ENCODE measurements at regions not wholly inside any gene's neighbourhood (a gene's known extent, or its start where the extent isn't known, plus 50 kb on each side); places are given as distances from the start of the nearest gene placed in this dataset.
"Not testable (repeated sequence)": the region's sequence is repeated elsewhere in the genome, so short reads cannot be mapped to it uniquely, and the experiment has no call there.

GRCh38 chr5:101316401-101316800 is 413.3 kb upstream of the ST8SIA4 start:
- DNase-seq, result not testable (repeated sequence)

GRCh38 chr5:101306391-101307137 is 403.5 kb upstream of the ST8SIA4 start:
- no peak for DNase-seq

- no peak for DNase-seq
These were observed 393.4 kb upstream of the ST8SIA4 start for GRCh38 chr5:101296477-101296876.

- DNase-seq, result no peak
These were observed 389.1 kb upstream of the ST8SIA4 start for GRCh38 chr5:101292199-101292598.

- DNase-seq, result not testable (repeated sequence)
These were observed 387.7 kb upstream of the ST8SIA4 start for GRCh38 chr5:101290761-101291160.

- DNase-seq, result no peak
These were observed 385.6 kb upstream of the ST8SIA4 start for GRCh38 chr5:101288633-101289032.

- DNase-seq, result no peak
These were observed 381.8 kb upstream of the ST8SIA4 start for GRCh38 chr5:101284736-101285375.

GRCh38 chr5:101283938-101284337 is 380.9 kb upstream of the ST8SIA4 start:
- DNase-seq, result not testable (repeated sequence)

- no peak for DNase-seq
These were observed 375.8 kb upstream of the ST8SIA4 start for GRCh38 chr5:101278917-101279316.

- DNase-seq, result peak; percentile 51
These were observed 375.1 kb upstream of the ST8SIA4 start for GRCh38 chr5:101278011-101278687.

GRCh38 chr5:101271945-101272344 is 368.9 kb upstream of the ST8SIA4 start:
- DNase-seq, result no peak

- DNase-seq, result no peak
These were observed 368.3 kb upstream of the ST8SIA4 start for GRCh38 chr5:101271416-101271815.

- no peak for DNase-seq
These were observed 357.8 kb upstream of the ST8SIA4 start for GRCh38 chr5:101260857-101261256.

- DNase-seq, result no peak
These were observed 350.0 kb upstream of the ST8SIA4 start for GRCh38 chr5:101253096-101253495.

GRCh38 chr5:101244621-101245020 is 341.5 kb upstream of the ST8SIA4 start:
- peak; percentile 29 for DNase-seq

GRCh38 chr5:101212942-101213514 is 309.9 kb upstream of the ST8SIA4 start:
- no peak for DNase-seq

- DNase-seq, result no peak
These were observed 303.5 kb upstream of the ST8SIA4 start for GRCh38 chr5:101206534-101206933.

GRCh38 chr5:101205065-101205464 is 302.0 kb upstream of the ST8SIA4 start:
- DNase-seq, result not testable (repeated sequence)

- DNase-seq, result not testable (repeated sequence)
These were observed 277.3 kb upstream of the ST8SIA4 start for GRCh38 chr5:101180365-101180764.

- no peak for DNase-seq
These were observed 273.5 kb upstream of the ST8SIA4 start for GRCh38 chr5:101176605-101177004.

- peak; percentile 6 for DNase-seq
These were observed 271.9 kb upstream of the ST8SIA4 start for GRCh38 chr5:101174981-101175380.

- DNase-seq, result no peak
These were observed 260.0 kb upstream of the ST8SIA4 start for GRCh38 chr5:101163088-101163487.

- no peak for DNase-seq
These were observed 256.9 kb upstream of the ST8SIA4 start for GRCh38 chr5:101160002-101160401.

- DNase-seq, result no peak
These were observed 255.9 kb upstream of the ST8SIA4 start for GRCh38 chr5:101159006-101159405.
